ENCODE measurements at regions not wholly inside any gene's neighbourhood (a gene's known extent, or its start where the extent isn't known, plus 50 kb on each side); places are given as distances from the start of the nearest gene placed in this dataset.

GRCh38 chr1:38778521-38778920 lies 81.1 kb downstream of the RRAGC start:
- BruUV-seq (replicated peaks): no TSS peak

GRCh38 chr1:38778051-38778450 lies 81.5 kb downstream of the RRAGC start:
- CTCF ChIA-PET: no interaction called here
- ATAC-seq: no peak
- TF ChIP-seq JUND (IDR thresholded peaks at IDR 0.05) (no peak), SRF (IDR thresholded peaks at IDR 0.05; ENCODE audit: low read depth) (no peak), CEBPB (IDR thresholded peaks at IDR 0.05; ENCODE audit: low read depth) (no peak), SP1 (IDR thresholded peaks at IDR 0.05; ENCODE audit: low read depth) (no peak), TCF7L2 (IDR thresholded peaks at IDR 0.05; ENCODE audit: borderline replicate concordance, extremely low read depth, insufficient read depth, insufficient read length) (no peak), EZH2phosphoT487 (IDR thresholded peaks at IDR 0.05; ENCODE audit: borderline replicate concordance) (no peak), RAD21 (IDR thresholded peaks at IDR 0.05; ENCODE audit: low read depth) (no peak), POLR2AphosphoS5 (IDR thresholded peaks at IDR 0.05; ENCODE audit: low read depth, low read length) (no peak), ELF1 (IDR thresholded peaks at IDR 0.05; ENCODE audit: borderline replicate concordance, low read depth) (no peak), EGR1 (IDR thresholded peaks at IDR 0.05; ENCODE audit: low read depth) (no peak), ZNF274 (IDR thresholded peaks at IDR 0.05; ENCODE audit: low read depth, low read length) (no peak), CTCF (IDR thresholded peaks at IDR 0.05 in 2 of 3, conservative IDR thresholded peaks at IDR 0.05 in 1 of 3; ENCODE audit: borderline replicate concordance in 1 of 3, insufficient read depth in 1 of 3, low read depth in 2 of 3, low read length in 2 of 3) (no peak), EZH2 (IDR thresholded peaks at IDR 0.05) (no peak), POLR2A (IDR thresholded peaks at IDR 0.05; ENCODE audit: borderline replicate concordance, extremely low read depth, insufficient read depth, insufficient read length) (no peak)
- TF ChIP-seq, protein P1, sequence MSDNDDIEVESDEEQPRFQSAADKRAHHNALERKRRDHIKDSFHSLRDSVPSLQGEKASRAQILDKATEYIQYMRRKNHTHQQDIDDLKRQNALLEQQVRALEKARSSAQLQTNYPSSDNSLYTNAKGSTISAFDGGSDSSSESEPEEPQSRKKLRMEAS (IDR thresholded peaks at IDR 0.05): no peak

More at GRCh38 chr1:38778521-38778920, 81.1 kb downstream of the RRAGC start:
- H3K4me1 ChIP-seq (ENCODE audit: control insufficient read depth in 1 of 2, insufficient read depth in 2 of 2, low read length in 2 of 2): no peaks in the 10 kb centered on the region
- no peak overlapping the region for H2AFZ ChIP-seq (ENCODE audit: low read depth, low read length, poor library complexity, severe bottlenecking)
- intact Hi-C loops (cut with micrococcal nuclease): no loop called here
- H3K27ac ChIP-seq (ENCODE audit: low read depth, low read length): no peak overlapping the region
- no peak overlapping the region for H3K9ac ChIP-seq (ENCODE audit: low read length)
- ChIA-PET POLR2A (no interaction called here), RAD21 (ENCODE audit: low non-redundant PET in 1 of 2, low total read pairs in 2 of 2, uncharacterized antibody in 2 of 2, unreplicated experiment in 2 of 2) (no interaction called here), CTCF (no interaction called here)
- no peak overlapping the region for H3K4me2 ChIP-seq (ENCODE audit: low read length)
- no peak for DNase-seq (ENCODE audit: low read depth, low spot score)
- no peaks in the 10 kb centered on the region for H3K79me2 ChIP-seq (ENCODE audit: insufficient read depth, low read length)
- no peaks in the 10 kb centered on the region for H4K20me1 ChIP-seq (ENCODE audit: insufficient read depth)
- H3K36me3 ChIP-seq (ENCODE audit: control insufficient read depth in 1 of 2, insufficient read depth in 2 of 2, low read length in 2 of 2): no peaks in the 10 kb centered on the region
- ATAC-seq: no peak
- no peaks in the 10 kb centered on the region for H3K9me2 ChIP-seq (ENCODE audit: insufficient read depth)
- H3K4me3 ChIP-seq (replicated peaks in 1 of 2; ENCODE audit: low read depth in 1 of 2, low read length in 2 of 2): no peak overlapping the region
- TF ChIP-seq, protein P2, sequence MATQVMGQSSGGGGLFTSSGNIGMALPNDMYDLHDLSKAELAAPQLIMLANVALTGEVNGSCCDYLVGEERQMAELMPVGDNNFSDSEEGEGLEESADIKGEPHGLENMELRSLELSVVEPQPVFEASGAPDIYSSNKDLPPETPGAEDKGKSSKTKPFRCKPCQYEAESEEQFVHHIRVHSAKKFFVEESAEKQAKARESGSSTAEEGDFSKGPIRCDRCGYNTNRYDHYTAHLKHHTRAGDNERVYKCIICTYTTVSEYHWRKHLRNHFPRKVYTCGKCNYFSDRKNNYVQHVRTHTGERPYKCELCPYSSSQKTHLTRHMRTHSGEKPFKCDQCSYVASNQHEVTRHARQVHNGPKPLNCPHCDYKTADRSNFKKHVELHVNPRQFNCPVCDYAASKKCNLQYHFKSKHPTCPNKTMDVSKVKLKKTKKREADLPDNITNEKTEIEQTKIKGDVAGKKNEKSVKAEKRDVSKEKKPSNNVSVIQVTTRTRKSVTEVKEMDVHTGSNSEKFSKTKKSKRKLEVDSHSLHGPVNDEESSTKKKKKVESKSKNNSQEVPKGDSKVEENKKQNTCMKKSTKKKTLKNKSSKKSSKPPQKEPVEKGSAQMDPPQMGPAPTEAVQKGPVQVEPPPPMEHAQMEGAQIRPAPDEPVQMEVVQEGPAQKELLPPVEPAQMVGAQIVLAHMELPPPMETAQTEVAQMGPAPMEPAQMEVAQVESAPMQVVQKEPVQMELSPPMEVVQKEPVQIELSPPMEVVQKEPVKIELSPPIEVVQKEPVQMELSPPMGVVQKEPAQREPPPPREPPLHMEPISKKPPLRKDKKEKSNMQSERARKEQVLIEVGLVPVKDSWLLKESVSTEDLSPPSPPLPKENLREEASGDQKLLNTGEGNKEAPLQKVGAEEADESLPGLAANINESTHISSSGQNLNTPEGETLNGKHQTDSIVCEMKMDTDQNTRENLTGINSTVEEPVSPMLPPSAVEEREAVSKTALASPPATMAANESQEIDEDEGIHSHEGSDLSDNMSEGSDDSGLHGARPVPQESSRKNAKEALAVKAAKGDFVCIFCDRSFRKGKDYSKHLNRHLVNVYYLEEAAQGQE (IDR thresholded peaks at IDR 0.05; ENCODE audit: low read depth): no peak
- H3K27me3 ChIP-seq (ENCODE audit: insufficient read depth, low read length): peaks cover 18% of the 10 kb centered on the region; the same call in 1 of the 2 replicates
- H3K9me3 ChIP-seq (ENCODE audit: control insufficient read depth in 1 of 2, insufficient read depth in 1 of 2, low read depth in 1 of 2, low read length in 2 of 2): no peaks in the 10 kb centered on the region

More at GRCh38 chr1:38778051-38778450, 81.5 kb downstream of the RRAGC start:
- ChIA-PET RAD21 (ENCODE audit: low non-redundant PET in 1 of 2, low total read pairs in 2 of 2, uncharacterized antibody in 2 of 2, unreplicated experiment in 2 of 2) (no interaction called here), POLR2A (no interaction called here)
- H3K27me3 ChIP-seq (ENCODE audit: insufficient read depth, low read length): peaks cover 18% of the 10 kb centered on the region; the same call in 1 of the 2 replicates
- H3K4me3 ChIP-seq (replicated peaks in 1 of 2; ENCODE audit: low read depth in 1 of 2, low read length in 2 of 2): no peak overlapping the region
- no peaks in the 10 kb centered on the region for H3K9me2 ChIP-seq (ENCODE audit: insufficient read depth)
- DNase-seq (ENCODE audit: low read depth, low spot score): no peak
- no peak overlapping the region for H3K27ac ChIP-seq (ENCODE audit: low read depth, low read length)
- BruUV-seq (replicated peaks): no TSS peak
- H2AFZ ChIP-seq (ENCODE audit: low read depth, low read length, poor library complexity, severe bottlenecking): no peak overlapping the region
- no peaks in the 10 kb centered on the region for H3K79me2 ChIP-seq (ENCODE audit: insufficient read depth, low read length)
- no peaks in the 10 kb centered on the region for H3K9me3 ChIP-seq (ENCODE audit: control insufficient read depth in 1 of 2, insufficient read depth in 1 of 2, low read depth in 1 of 2, low read length in 2 of 2)
- intact Hi-C loops (cut with micrococcal nuclease): no loop called here
- H3K4me1 ChIP-seq (ENCODE audit: control insufficient read depth in 1 of 2, insufficient read depth in 2 of 2, low read length in 2 of 2): no peaks in the 10 kb centered on the region
- H3K9ac ChIP-seq (ENCODE audit: low read length): no peak overlapping the region
- no peaks in the 10 kb centered on the region for H3K36me3 ChIP-seq (ENCODE audit: control insufficient read depth in 1 of 2, insufficient read depth in 2 of 2, low read length in 2 of 2)
- no peak overlapping the region for H3K4me2 ChIP-seq (ENCODE audit: low read length)
- H4K20me1 ChIP-seq (ENCODE audit: insufficient read depth): no peaks in the 10 kb centered on the region
